ENCODE measurements at regions not wholly inside any gene's neighbourhood (a gene's known extent, or its start where the extent isn't known, plus 50 kb on each side); places are given as distances from the start of the nearest gene placed in this dataset.

DNA sequence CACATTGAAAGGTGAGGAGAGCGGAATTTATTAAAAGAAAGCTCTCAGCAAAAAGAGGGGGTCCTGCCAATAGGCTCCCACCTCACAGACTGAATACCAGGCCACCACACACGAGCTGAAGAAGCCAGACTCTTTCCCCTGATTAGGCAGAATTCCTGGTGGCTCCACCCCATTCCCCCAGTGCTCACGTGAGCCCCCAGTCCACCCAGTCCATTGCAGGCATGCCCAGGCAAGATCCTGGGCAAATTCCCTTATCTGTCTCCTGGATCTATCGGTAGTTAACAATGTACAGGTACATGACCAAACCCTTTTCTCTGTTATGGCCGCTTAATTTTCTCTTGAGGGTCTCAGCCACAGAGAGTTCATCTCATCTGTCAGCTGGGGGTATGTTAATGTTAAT, 54.6 kb upstream of the BTG3 start:
- TF ChIP-seq EP300 (IDR thresholded peaks at IDR 0.05) (no peak), POLR2A (IDR thresholded peaks at IDR 0.05) (no peak)
- TF ChIP-seq, protein P1, sequence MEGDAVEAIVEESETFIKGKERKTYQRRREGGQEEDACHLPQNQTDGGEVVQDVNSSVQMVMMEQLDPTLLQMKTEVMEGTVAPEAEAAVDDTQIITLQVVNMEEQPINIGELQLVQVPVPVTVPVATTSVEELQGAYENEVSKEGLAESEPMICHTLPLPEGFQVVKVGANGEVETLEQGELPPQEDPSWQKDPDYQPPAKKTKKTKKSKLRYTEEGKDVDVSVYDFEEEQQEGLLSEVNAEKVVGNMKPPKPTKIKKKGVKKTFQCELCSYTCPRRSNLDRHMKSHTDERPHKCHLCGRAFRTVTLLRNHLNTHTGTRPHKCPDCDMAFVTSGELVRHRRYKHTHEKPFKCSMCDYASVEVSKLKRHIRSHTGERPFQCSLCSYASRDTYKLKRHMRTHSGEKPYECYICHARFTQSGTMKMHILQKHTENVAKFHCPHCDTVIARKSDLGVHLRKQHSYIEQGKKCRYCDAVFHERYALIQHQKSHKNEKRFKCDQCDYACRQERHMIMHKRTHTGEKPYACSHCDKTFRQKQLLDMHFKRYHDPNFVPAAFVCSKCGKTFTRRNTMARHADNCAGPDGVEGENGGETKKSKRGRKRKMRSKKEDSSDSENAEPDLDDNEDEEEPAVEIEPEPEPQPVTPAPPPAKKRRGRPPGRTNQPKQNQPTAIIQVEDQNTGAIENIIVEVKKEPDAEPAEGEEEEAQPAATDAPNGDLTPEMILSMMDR (IDR thresholded peaks at IDR 0.05): no peak
- Histone ChIP-seq H3K4me3 (no peak overlapping the region), H3K27ac (no peak overlapping the region), H3K36me3 (no peaks in the 10 kb centered on the region), H3K9me3 (no peaks in the 10 kb centered on the region), H3K4me1 (ENCODE audit: insufficient read depth) (no peaks in the 10 kb centered on the region), H3K27me3 (no peaks in the 10 kb centered on the region)
- DNase-seq: no peak
- 81 to 84% (median 82%) methylated on average over 5 of the region's 5 CpGs for WGBS, 3 donors
- intact Hi-C loops (cut with DNase I): no loop called here

All from ovary (tissue), 7 donors.